ENCODE measurements at regions not wholly inside any gene's neighbourhood (a gene's known extent, or its start where the extent isn't known, plus 50 kb on each side); places are given as distances from the start of the nearest gene placed in this dataset.

DNA sequence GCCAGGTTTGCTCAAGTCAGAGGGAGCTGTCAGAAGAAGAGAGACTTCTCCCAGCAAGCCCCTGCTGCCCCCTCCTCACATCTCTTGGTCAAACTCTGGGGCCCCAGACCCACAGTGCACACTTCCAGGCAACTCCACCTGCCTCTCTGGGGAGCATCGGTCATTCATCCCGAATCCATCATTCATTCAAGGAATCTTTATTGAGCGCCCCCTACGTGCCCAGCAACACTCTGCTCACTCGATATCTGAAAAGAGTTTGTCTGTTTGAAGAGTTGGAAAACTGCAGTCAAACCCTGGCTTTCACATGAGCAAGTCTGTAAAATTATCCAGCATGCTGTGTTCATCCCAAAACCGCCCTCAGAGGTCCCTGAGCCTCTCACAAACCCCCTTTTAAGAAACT lies 66.2 kb downstream of the PRR18 start:
- Histone ChIP-seq H2AFZ (ENCODE audit: low read length) (no peak overlapping the region), H3K27ac (ENCODE audit: low read depth, low read length, poor library complexity, severe bottlenecking) (no peak overlapping the region), H3K4me3 (ENCODE audit: low read depth, low read length, poor library complexity, severe bottlenecking) (no peak overlapping the region), H3K9me3 (ENCODE audit: low read length) (no peaks in the 10 kb centered on the region), H3K79me2 (ENCODE audit: insufficient read depth, low read depth, low read length) (no peaks in the 10 kb centered on the region), H3K9me2 (ENCODE audit: insufficient read depth, low read length) (no peaks in the 10 kb centered on the region), H3K4me2 (ENCODE audit: low read length) (no peak overlapping the region), H3K4me1 (ENCODE audit: insufficient read depth, low read length, poor library complexity, severe bottlenecking) (peaks cover 38% of the 10 kb centered on the region), H4K20me1 (ENCODE audit: insufficient read depth, low read length) (no peaks in the 10 kb centered on the region), H3K36me3 (ENCODE audit: insufficient read depth, low read length) (no peaks in the 10 kb centered on the region)
- no peak for DNase-seq (ENCODE audit: low spot score)
- no peak for TF ChIP-seq EZH2phosphoT487 (IDR thresholded peaks at IDR 0.05; ENCODE audit: borderline replicate concordance, low read depth, low read length)
- TF ChIP-seq, protein P1, sequence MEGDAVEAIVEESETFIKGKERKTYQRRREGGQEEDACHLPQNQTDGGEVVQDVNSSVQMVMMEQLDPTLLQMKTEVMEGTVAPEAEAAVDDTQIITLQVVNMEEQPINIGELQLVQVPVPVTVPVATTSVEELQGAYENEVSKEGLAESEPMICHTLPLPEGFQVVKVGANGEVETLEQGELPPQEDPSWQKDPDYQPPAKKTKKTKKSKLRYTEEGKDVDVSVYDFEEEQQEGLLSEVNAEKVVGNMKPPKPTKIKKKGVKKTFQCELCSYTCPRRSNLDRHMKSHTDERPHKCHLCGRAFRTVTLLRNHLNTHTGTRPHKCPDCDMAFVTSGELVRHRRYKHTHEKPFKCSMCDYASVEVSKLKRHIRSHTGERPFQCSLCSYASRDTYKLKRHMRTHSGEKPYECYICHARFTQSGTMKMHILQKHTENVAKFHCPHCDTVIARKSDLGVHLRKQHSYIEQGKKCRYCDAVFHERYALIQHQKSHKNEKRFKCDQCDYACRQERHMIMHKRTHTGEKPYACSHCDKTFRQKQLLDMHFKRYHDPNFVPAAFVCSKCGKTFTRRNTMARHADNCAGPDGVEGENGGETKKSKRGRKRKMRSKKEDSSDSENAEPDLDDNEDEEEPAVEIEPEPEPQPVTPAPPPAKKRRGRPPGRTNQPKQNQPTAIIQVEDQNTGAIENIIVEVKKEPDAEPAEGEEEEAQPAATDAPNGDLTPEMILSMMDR (conservative IDR thresholded peaks at IDR 0.05; ENCODE audit: low read length), result peak; percentile 65
- no TSS peak for BruUV-seq (replicated peaks)
- POLR2A ChIA-PET, result interaction anchor here (0.5 to 3.6 kb wide), 4 partner anchors 9 to 40 kb away, joined by 3 to 15 read pairs (median 6); no protein-coding TSS in a partner anchor
- intact Hi-C loops (cut with micrococcal nuclease; ENCODE audit: unreplicated experiment), result no loop called here
- CTCF ChIA-PET (ENCODE audit: unreplicated experiment), result no interaction called here

DNA sequence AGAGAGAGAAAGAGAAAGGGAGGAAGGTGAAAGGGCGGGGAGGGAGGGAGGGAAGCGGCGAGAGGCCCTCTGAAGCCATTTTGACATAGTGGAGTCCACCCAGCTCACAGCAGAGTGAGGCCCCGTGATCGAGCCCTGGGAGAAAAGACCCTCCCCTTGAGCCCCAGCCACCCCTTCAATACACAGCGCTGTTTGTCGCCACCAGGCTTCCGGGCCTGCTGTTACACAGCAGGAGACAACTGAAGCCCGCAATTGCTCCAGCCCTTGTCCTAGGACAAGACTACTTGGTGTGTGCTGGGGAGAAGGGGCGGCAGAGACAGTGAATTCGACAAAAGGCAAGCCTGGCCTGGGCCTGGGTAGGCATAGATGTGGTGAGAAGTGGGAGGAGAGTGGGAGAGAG lies 67.3 kb downstream of the PRR18 start:
- Histone ChIP-seq H3K79me2 (ENCODE audit: insufficient read depth, low read depth, low read length) (no peaks in the 10 kb centered on the region), H3K36me3 (ENCODE audit: insufficient read depth, low read length) (no peaks in the 10 kb centered on the region), H3K9me3 (ENCODE audit: low read length) (no peaks in the 10 kb centered on the region), H3K4me2 (ENCODE audit: low read length) (no peak overlapping the region), H3K4me1 (ENCODE audit: insufficient read depth, low read length, poor library complexity, severe bottlenecking) (peaks cover 38% of the 10 kb centered on the region), H3K4me3 (ENCODE audit: low read depth, low read length, poor library complexity, severe bottlenecking) (no peak overlapping the region), H4K20me1 (ENCODE audit: insufficient read depth, low read length) (no peaks in the 10 kb centered on the region), H3K27ac (ENCODE audit: low read depth, low read length, poor library complexity, severe bottlenecking) (no peak overlapping the region), H2AFZ (ENCODE audit: low read length) (no peak overlapping the region), H3K9me2 (ENCODE audit: insufficient read depth, low read length) (no peaks in the 10 kb centered on the region)
- BruUV-seq (replicated peaks), result no TSS peak
- no peak for DNase-seq (ENCODE audit: low spot score)
- TF ChIP-seq, protein P1 (conservative IDR thresholded peaks at IDR 0.05; ENCODE audit: low read length), result no peak
- no peak for TF ChIP-seq EZH2phosphoT487 (IDR thresholded peaks at IDR 0.05; ENCODE audit: borderline replicate concordance, low read depth, low read length)
- intact Hi-C loops (cut with micrococcal nuclease; ENCODE audit: unreplicated experiment), result no loop called here
- POLR2A ChIA-PET, result interaction anchor here (0.6 to 3.6 kb wide), 4 partner anchors 10 to 39 kb away, joined by 3 to 15 read pairs (median 5); no protein-coding TSS in a partner anchor
- CTCF ChIA-PET (ENCODE audit: unreplicated experiment), result no interaction called here

DNA sequence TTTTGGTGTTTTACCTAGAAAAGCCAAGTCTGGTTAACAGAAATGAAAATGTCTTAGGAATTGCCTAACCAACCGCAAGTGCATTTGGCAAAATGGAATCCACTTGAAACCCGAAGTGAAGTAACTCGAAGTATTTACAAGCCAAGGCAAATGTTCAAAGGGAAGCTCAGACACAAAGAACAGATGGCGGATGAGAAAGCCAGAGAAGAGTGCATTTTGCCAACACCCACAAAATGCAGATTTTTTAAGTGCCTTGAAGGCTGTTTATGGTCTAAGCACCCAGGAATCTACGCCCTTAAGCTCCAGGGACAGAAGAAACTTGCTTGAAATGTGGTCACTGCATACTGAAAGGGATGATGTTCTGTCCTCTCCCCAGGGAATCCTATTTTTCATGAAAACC lies 70.0 kb upstream of the TBXT start:
- no peak overlapping the region for H3K27ac ChIP-seq (ENCODE audit: low read depth, low read length, poor library complexity, severe bottlenecking)
- H3K4me1 ChIP-seq (ENCODE audit: insufficient read depth, low read length, poor library complexity, severe bottlenecking), result peaks cover 23% of the 10 kb centered on the region
- ChIA-PET POLR2A (interaction anchor here (1.0 to 2.0 kb wide), 7 partner anchors 8 to 32 kb away, joined by 3 to 7 read pairs (median 3); no protein-coding TSS in a partner anchor), CTCF (ENCODE audit: unreplicated experiment) (no interaction called here)
- no peak overlapping the region for H2AFZ ChIP-seq (ENCODE audit: low read length)
- intact Hi-C loops (cut with micrococcal nuclease; ENCODE audit: unreplicated experiment), result no loop called here
- no peaks in the 10 kb centered on the region for H4K20me1 ChIP-seq (ENCODE audit: insufficient read depth, low read length)
- TF ChIP-seq EZH2phosphoT487 (IDR thresholded peaks at IDR 0.05; ENCODE audit: borderline replicate concordance, low read depth, low read length), result no peak
- TF ChIP-seq, protein P1 (conservative IDR thresholded peaks at IDR 0.05; ENCODE audit: low read length), result no peak
- no peak for DNase-seq (ENCODE audit: low spot score)
- no peak overlapping the region for H3K4me3 ChIP-seq (ENCODE audit: low read depth, low read length, poor library complexity, severe bottlenecking)
- BruUV-seq (replicated peaks), result no TSS peak
- H3K4me2 ChIP-seq (ENCODE audit: low read length), result no peak overlapping the region
- H3K9me2 ChIP-seq (ENCODE audit: insufficient read depth, low read length), result no peaks in the 10 kb centered on the region
- H3K36me3 ChIP-seq (ENCODE audit: insufficient read depth, low read length), result no peaks in the 10 kb centered on the region
- H3K79me2 ChIP-seq (ENCODE audit: insufficient read depth, low read depth, low read length), result no peaks in the 10 kb centered on the region
- H3K9me3 ChIP-seq (ENCODE audit: low read length), result no peaks in the 10 kb centered on the region

All from OCI-LY7 (cell line).